KMS-11 (cell line): ENCODE measurements at regions not wholly inside any gene's neighbourhood (a gene's known extent, or its start where the extent isn't known, plus 50 kb on each side); places are given as distances from the start of the nearest gene placed in this dataset.

Experiments
- H2AFZ ChIP-seq: fragments of 200-600 bp; sonication (generic); 2 replicates; pipeline ENCODE4 v1.6.1; 2016; ENCODE audit warnings: antibody characterized with exemption, mixed run types, low read depth
- H3K27ac ChIP-seq: fragments of 200-600 bp; sonication (generic); 2 replicates; pipeline ENCODE4 v1.6.1; 2016; ENCODE audit warnings: mild to moderate bottlenecking, mixed run types
- H3K27me3 ChIP-seq: fragments of 200-600 bp; sonication (generic); 2 replicates; pipeline ENCODE4 v1.6.1; 2017; ENCODE audit warnings: mild to moderate bottlenecking, low read depth, mixed run types, moderate library complexity; ENCODE audit not compliant: insufficient read depth
- H3K36me3 ChIP-seq: fragments of 200-600 bp; sonication (generic); 2 replicates; pipeline ENCODE4 v1.6.1; 2017; ENCODE audit warnings: mild to moderate bottlenecking, mixed run types; ENCODE audit not compliant: insufficient read depth
- H3K4me1 ChIP-seq: fragments of 200-600 bp; sonication (generic); 2 replicates; pipeline ENCODE4 v1.6.1; 2016; ENCODE audit warnings: mild to moderate bottlenecking, low read depth, mixed run types; ENCODE audit not compliant: poor library complexity, severe bottlenecking
- H3K4me2 ChIP-seq: fragments of 200-600 bp; sonication (generic); 2 replicates; pipeline ENCODE4 v1.7.0; 2016; ENCODE audit warnings: mild to moderate bottlenecking, mixed run types
- H3K4me3 ChIP-seq: fragments of 200-600 bp; sonication (generic); IDR thresholded peaks from 2 replicates; pipeline ENCODE4 v1.6.1; 2017; ENCODE audit warnings: low read depth, low read length, mixed read lengths; ENCODE audit not compliant: insufficient read depth
- H3K79me2 ChIP-seq: fragments of 200-600 bp; sonication (generic); 2 replicates; pipeline ENCODE4 v1.6.1; 2016; ENCODE audit warnings: low read depth, mixed run types; ENCODE audit not compliant: insufficient read depth
- H3K9ac ChIP-seq: fragments of 200-600 bp; sonication (generic); 2 replicates; pipeline ENCODE4 v1.6.1; 2016; ENCODE audit warnings: mild to moderate bottlenecking, mixed run types
- H4K20me1 ChIP-seq: fragments of 200-600 bp; sonication (generic); 2 replicates; pipeline ENCODE4 v1.6.1; 2016; ENCODE audit warnings: mild to moderate bottlenecking, mixed run types; ENCODE audit not compliant: insufficient read depth
- TF ChIP-seq, protein P1 (sequence below): fragments of 200-600 bp; sonication (generic); conservative IDR thresholded peaks from 2 replicates; pipeline ENCODE4 v1.6.1; 2017; ENCODE audit warnings: low read depth, mild to moderate bottlenecking, antibody characterized with exemption, low read length, moderate library complexity, mixed read lengths

DNA sequence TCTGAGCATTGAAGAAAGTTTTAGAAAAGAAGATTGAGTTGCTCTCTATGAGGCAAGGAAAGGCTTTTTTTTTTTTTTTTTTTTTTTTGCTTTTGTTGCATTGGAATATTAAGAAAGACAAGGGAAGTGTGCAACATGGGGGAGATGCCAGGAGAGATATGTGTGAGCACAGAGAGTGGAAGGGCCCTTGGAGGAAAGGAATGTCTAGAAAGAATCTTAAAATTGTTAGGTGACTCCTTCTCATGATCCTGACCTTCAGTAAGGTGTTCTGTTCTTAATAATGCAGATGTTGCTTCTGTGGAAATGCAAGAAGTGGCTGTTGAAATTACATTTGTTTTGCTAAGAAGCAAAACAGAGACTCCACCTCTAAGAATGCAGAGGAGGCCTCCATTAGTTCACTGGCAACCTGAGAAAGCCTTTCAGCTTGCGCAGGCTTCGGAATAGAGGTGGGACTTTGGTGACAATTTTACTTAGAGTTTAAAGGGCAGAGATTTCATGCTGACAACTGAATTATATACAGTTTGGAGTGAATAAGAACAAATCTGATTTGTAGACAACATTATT is 118.0 kb upstream of the ASCC3 start:
- TF ChIP-seq, protein P1, sequence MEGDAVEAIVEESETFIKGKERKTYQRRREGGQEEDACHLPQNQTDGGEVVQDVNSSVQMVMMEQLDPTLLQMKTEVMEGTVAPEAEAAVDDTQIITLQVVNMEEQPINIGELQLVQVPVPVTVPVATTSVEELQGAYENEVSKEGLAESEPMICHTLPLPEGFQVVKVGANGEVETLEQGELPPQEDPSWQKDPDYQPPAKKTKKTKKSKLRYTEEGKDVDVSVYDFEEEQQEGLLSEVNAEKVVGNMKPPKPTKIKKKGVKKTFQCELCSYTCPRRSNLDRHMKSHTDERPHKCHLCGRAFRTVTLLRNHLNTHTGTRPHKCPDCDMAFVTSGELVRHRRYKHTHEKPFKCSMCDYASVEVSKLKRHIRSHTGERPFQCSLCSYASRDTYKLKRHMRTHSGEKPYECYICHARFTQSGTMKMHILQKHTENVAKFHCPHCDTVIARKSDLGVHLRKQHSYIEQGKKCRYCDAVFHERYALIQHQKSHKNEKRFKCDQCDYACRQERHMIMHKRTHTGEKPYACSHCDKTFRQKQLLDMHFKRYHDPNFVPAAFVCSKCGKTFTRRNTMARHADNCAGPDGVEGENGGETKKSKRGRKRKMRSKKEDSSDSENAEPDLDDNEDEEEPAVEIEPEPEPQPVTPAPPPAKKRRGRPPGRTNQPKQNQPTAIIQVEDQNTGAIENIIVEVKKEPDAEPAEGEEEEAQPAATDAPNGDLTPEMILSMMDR = no peak
- Histone ChIP-seq H3K27ac (no peak overlapping the region), H3K79me2 (no peaks in the 10 kb centered on the region), H2AFZ (no peak overlapping the region), H3K36me3 (no peaks in the 10 kb centered on the region), H3K4me3 (no peak overlapping the region), H4K20me1 (no peaks in the 10 kb centered on the region), H3K4me2 (no peak overlapping the region), H3K4me1 (no peaks in the 10 kb centered on the region), H3K27me3 (no peaks in the 10 kb centered on the region), H3K9ac (no peak overlapping the region)

DNA sequence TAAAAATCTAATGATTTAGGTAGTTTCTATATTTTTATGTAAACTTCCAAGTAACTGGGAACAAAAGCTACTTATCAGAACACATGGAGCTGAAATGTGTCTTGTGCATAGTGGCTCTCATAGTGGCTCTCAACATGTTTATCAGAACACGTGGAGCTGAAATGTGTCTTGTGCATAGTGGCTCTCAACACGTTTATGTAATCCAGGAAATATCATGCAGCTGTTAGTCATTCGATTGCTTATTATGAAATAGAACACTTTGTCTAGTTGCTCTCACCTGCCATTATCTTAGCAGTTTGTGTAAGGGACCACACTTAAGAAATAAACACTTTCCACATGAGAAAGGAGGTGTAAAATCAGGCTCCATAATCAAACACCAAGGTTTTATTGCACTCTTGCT is 119.2 kb upstream of the ASCC3 start:
- H3K4me1 ChIP-seq = no peaks in the 10 kb centered on the region
- no peaks in the 10 kb centered on the region for H3K36me3 ChIP-seq
- no peak overlapping the region for H2AFZ ChIP-seq
- no peaks in the 10 kb centered on the region for H3K27me3 ChIP-seq
- no peaks in the 10 kb centered on the region for H4K20me1 ChIP-seq
- no peak overlapping the region for H3K27ac ChIP-seq
- no peaks in the 10 kb centered on the region for H3K79me2 ChIP-seq
- H3K4me2 ChIP-seq = no peak overlapping the region
- H3K9ac ChIP-seq = no peak overlapping the region
- TF ChIP-seq, protein P1 = no peak
- H3K4me3 ChIP-seq = no peak overlapping the region

DNA sequence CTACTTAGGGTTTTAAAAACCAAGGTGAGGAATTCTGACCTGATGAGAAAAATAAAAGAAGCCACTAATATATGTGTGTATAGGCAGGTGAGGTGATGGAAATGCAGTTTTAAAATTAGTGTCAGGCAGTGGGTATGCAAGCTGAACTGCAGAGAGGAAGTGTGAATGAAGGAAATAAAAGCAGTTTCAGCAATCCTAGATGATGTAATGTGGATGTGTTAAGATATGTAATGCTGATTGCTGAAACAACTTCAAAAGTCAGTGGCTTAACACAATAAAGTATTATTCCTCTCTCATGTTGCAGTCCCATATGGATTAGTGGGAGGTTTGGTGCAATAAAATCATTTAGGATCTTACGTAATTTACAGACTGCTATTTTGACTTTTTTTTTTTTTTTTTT is 119.9 kb upstream of the ASCC3 start:
- H4K20me1 ChIP-seq = no peaks in the 10 kb centered on the region
- no peaks in the 10 kb centered on the region for H3K4me1 ChIP-seq
- H3K4me2 ChIP-seq = no peak overlapping the region
- H3K79me2 ChIP-seq = no peaks in the 10 kb centered on the region
- no peaks in the 10 kb centered on the region for H3K27me3 ChIP-seq
- H3K27ac ChIP-seq = no peak overlapping the region
- H3K9ac ChIP-seq = no peak overlapping the region
- H3K36me3 ChIP-seq = no peaks in the 10 kb centered on the region
- no peak overlapping the region for H3K4me3 ChIP-seq
- TF ChIP-seq, protein P1 = no peak
- no peak overlapping the region for H2AFZ ChIP-seq

DNA sequence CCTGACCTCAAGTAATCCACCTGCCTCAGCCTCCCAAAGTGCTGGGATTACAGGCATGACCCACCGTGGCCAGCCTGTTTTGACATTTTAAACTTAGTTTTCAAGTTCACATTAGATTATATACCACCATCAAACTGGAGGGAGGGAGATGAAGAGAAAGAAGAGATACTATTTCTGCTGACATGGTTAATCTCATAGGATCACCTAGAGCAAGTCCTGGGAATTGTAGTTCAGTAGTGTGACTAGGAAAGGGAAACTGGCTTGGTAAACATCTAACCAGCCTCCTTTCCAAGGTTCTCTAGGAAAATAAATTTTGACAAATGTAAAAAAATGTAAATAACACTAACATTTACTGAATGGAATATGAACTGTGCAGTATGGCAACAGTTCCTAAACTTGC is 120.5 kb upstream of the ASCC3 start:
- no peaks in the 10 kb centered on the region for H3K4me1 ChIP-seq
- H3K9ac ChIP-seq = no peak overlapping the region
- no peaks in the 10 kb centered on the region for H3K79me2 ChIP-seq
- no peak overlapping the region for H3K27ac ChIP-seq
- no peaks in the 10 kb centered on the region for H3K27me3 ChIP-seq
- no peaks in the 10 kb centered on the region for H4K20me1 ChIP-seq
- no peak overlapping the region for H3K4me2 ChIP-seq
- TF ChIP-seq, protein P1 = no peak
- H3K4me3 ChIP-seq = no peak overlapping the region
- H3K36me3 ChIP-seq = no peaks in the 10 kb centered on the region
- no peak overlapping the region for H2AFZ ChIP-seq
